CD14-positive monocyte (primary cell): ENCODE measurements at regions not wholly inside any gene's neighbourhood (a gene's known extent, or its start where the extent isn't known, plus 50 kb on each side); places are given as distances from the start of the nearest gene placed in this dataset.
A peak's percentile ranks its signal among the peaks of the same experiment; 100 is the strongest.

ENCODE experiments used
- DNase-seq, 3 donors: peaks; one replicate each; pipeline ENCODE4 v3.0.0-alpha.2; 2011 to 2022
- H2AFZ ChIP-seq: 2 replicates; pipeline ENCODE4 v1.6.0; 2012; ENCODE audit warnings: mild to moderate bottlenecking, low read depth, low read length, inconsistent platforms; ENCODE audit not compliant: insufficient read depth, poor library complexity, severe bottlenecking
- H3K27ac ChIP-seq, 2 donors: 1 replicate in 1 of 2; 2 replicates in 1 of 2; pipeline ENCODE4 v1.5.1; 2012 to 2013; ENCODE audit warnings: low read length in 2 of 2, control low read depth in 1 of 2, inconsistent platforms in 1 of 2, low read depth in 1 of 2, mild to moderate bottlenecking in 1 of 2
- H3K27me3 ChIP-seq, 2 donors: one replicate each; pipeline versions ENCODE4 v1.6.0 to v1.6.1; 2011 to 2013; ENCODE audit warnings: low read length in 2 of 2; ENCODE audit not compliant: control insufficient read depth in 2 of 2, insufficient read depth in 2 of 2
- H3K36me3 ChIP-seq, 2 donors: replicated peaks in 1 of 2; 1 replicate in 1 of 2; 2 replicates in 1 of 2; pipeline versions ENCODE4 v1.5.1 to v1.6.1; 2012 to 2013; ENCODE audit warnings: low read length in 2 of 2, control low read depth in 1 of 2, inconsistent platforms in 1 of 2, mild to moderate bottlenecking in 1 of 2; ENCODE audit not compliant: insufficient read depth in 2 of 2, control insufficient read depth in 1 of 2
- H3K4me1 ChIP-seq, 2 donors: 1 replicate in 1 of 2; 2 replicates in 1 of 2; pipeline versions ENCODE4 v1.5.1 to v1.6.1; 2012 to 2013; ENCODE audit warnings: low read length in 2 of 2, control low read depth in 1 of 2, inconsistent platforms in 1 of 2, mild to moderate bottlenecking in 1 of 2, moderate library complexity in 1 of 2; ENCODE audit not compliant: insufficient read depth in 2 of 2, control insufficient read depth in 1 of 2
- H3K4me2 ChIP-seq: replicated peaks from 2 replicates; pipeline ENCODE3; 2012; ENCODE audit warnings: low read length, moderate library complexity, mild to moderate bottlenecking; ENCODE audit not compliant: poor library complexity, severe bottlenecking; ENCODE audit errors: extremely low read depth
- H3K4me3 ChIP-seq, 3 experiments: fragments of 200-600 bp in 1 of 3; sonication (generic) in 1 of 3; replicated peaks in 1 of 3; 1 replicate in 2 of 3; 2 replicates in 1 of 3; pipeline ENCODE4 v1.5.1; 2011 to 2013; ENCODE audit warnings: low read length in 3 of 3, mild to moderate bottlenecking in 3 of 3, control low read depth in 2 of 3, low read depth in 2 of 3, inconsistent platforms in 1 of 3, moderate library complexity in 1 of 3
- H3K79me2 ChIP-seq: 2 replicates; pipeline ENCODE4 v1.6.0; 2012; ENCODE audit warnings: mild to moderate bottlenecking, control low read depth, inconsistent platforms, low read length, moderate library complexity; ENCODE audit not compliant: insufficient read depth
- H3K9ac ChIP-seq: 2 replicates; pipeline ENCODE4 v1.6.0; 2017; ENCODE audit warnings: low read length, mild to moderate bottlenecking; ENCODE audit not compliant: insufficient read depth, poor library complexity, severe bottlenecking
- H3K9me3 ChIP-seq, 2 donors: replicated peaks in 1 of 2; 1 replicate in 1 of 2; 2 replicates in 1 of 2; pipeline versions ENCODE4 v1.5.1 to v1.6.1; 2012 to 2013; ENCODE audit warnings: low read length in 2 of 2, control low read depth in 1 of 2; ENCODE audit not compliant: control insufficient read depth in 1 of 2, insufficient read depth in 1 of 2
- H4K20me1 ChIP-seq: 2 replicates; pipeline ENCODE4 v1.6.0; 2012; ENCODE audit warnings: mild to moderate bottlenecking, low read length, control low read depth, moderate library complexity; ENCODE audit not compliant: insufficient read depth
- H3K27ac Mint-ChIP-seq, 7 donors: one replicate each; pipeline ENCODE4 v1.8.0; 2020; ENCODE audit warnings: mild to moderate bottlenecking in 7 of 7, mixed read lengths in 7 of 7, moderate library complexity in 6 of 7, inconsistent platforms in 2 of 7
- H3K27me3 Mint-ChIP-seq, 3 donors: one replicate each; pipeline ENCODE4 v1.8.0; 2021 to 2022; ENCODE audit warnings: low read depth in 3 of 3, mild to moderate bottlenecking in 3 of 3, mixed read lengths in 3 of 3, moderate library complexity in 3 of 3, inconsistent platforms in 1 of 3
- H3K36me3 Mint-ChIP-seq, 2 donors: one replicate each; pipeline ENCODE4 v1.8.0; 2020; ENCODE audit warnings: mixed read lengths in 2 of 2, inconsistent platforms in 1 of 2, mild to moderate bottlenecking in 1 of 2
- H3K4me1 Mint-ChIP-seq: one replicate; pipeline ENCODE4 v1.8.0; 2020; ENCODE audit warnings: mild to moderate bottlenecking, mixed read lengths
- H3K4me3 Mint-ChIP-seq, 2 donors: one replicate each; pipeline ENCODE4 v1.8.0; 2020; ENCODE audit warnings: mild to moderate bottlenecking in 2 of 2, mixed read lengths in 2 of 2, moderate library complexity in 1 of 2
- H3K9me3 Mint-ChIP-seq, 7 donors: one replicate each; pipeline ENCODE4 v1.8.0; 2020 to 2022; ENCODE audit warnings: mixed read lengths in 7 of 7, mild to moderate bottlenecking in 6 of 7, moderate library complexity in 6 of 7, inconsistent platforms in 2 of 7
- WGBS: methylation state at CpG from one replicate; pipeline ENCODE4 v1.1.5; 2013; ENCODE audit warnings: missing lambda C conversion rate; ENCODE audit not compliant: insufficient coverage; 5-methylcytosine and 5-hydroxymethylcytosine counted together
- intact Hi-C, 2 donors: fragments of 100-400 bp; cut with micrococcal nuclease; formaldehyde crosslinking; loops; one replicate each; pipeline versions ENCODE4 v1.15.0 to v1.15.1; 2023
- TF ChIP-seq, protein P1 (sequence below): fragments of 200-600 bp; IDR thresholded peaks from one replicate; pipeline ENCODE4 v1.8.0; 2022; ENCODE audit warnings: antibody characterized with exemption, mild to moderate bottlenecking

DNA sequence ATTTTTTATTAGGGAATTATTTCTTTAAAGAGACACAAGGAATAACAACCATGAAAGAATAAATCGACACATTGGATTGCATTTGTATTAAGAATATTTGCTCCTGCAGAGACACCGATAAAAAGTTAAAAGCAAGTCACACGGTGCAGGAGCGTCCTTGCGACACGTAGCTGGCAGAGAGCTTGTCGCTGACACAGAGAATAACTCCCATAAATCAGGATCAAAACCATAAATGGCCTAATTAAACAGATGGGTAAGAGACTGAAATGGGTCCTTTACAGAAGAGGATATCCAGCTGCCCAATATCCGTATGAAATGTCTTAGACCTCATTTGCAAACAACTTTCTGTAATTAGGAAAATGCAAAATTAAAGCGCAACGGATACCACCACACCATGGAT lies 126.1 kb upstream of the SNTG2 start:
- Histone ChIP-seq H3K27me3 (no peaks in the 10 kb centered on the region), H2AFZ (no peak overlapping the region), H3K4me1 (peaks cover 5 to 12% of the 10 kb centered on the region in 2 donors), H3K79me2 (no peaks in the 10 kb centered on the region), H3K36me3 (no peaks in the 10 kb centered on the region), H3K4me2 (no peak overlapping the region), H3K4me3 (no peak overlapping the region), H4K20me1 (no peaks in the 10 kb centered on the region), H3K9ac (no peak overlapping the region), H3K27ac (no peak overlapping the region), H3K9me3 (peaks cover 5 to 12% of the 10 kb centered on the region in 2 donors)
- intact Hi-C loops, result no loop called here
- Mint-ChIP-seq H3K9me3 (peaks cover 2 to 23% (median 4%) of the 10 kb centered on the region in 7 donors), H3K36me3 (no peaks in the 10 kb centered on the region), H3K4me1 (peaks cover 3% of the 10 kb centered on the region), H3K4me3 (no peak overlapping the region), H3K27ac (peak overlapping the region in 1 of 7 donors; percentile 29), H3K27me3 (peaks cover 0 to 8% (median 5%) of the 10 kb centered on the region in 3 donors)
- no peak for DNase-seq
- WGBS, result 94% methylated on average over 2 of the region's 10 CpGs
- TF ChIP-seq, protein P1, sequence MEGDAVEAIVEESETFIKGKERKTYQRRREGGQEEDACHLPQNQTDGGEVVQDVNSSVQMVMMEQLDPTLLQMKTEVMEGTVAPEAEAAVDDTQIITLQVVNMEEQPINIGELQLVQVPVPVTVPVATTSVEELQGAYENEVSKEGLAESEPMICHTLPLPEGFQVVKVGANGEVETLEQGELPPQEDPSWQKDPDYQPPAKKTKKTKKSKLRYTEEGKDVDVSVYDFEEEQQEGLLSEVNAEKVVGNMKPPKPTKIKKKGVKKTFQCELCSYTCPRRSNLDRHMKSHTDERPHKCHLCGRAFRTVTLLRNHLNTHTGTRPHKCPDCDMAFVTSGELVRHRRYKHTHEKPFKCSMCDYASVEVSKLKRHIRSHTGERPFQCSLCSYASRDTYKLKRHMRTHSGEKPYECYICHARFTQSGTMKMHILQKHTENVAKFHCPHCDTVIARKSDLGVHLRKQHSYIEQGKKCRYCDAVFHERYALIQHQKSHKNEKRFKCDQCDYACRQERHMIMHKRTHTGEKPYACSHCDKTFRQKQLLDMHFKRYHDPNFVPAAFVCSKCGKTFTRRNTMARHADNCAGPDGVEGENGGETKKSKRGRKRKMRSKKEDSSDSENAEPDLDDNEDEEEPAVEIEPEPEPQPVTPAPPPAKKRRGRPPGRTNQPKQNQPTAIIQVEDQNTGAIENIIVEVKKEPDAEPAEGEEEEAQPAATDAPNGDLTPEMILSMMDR, result no peak

DNA sequence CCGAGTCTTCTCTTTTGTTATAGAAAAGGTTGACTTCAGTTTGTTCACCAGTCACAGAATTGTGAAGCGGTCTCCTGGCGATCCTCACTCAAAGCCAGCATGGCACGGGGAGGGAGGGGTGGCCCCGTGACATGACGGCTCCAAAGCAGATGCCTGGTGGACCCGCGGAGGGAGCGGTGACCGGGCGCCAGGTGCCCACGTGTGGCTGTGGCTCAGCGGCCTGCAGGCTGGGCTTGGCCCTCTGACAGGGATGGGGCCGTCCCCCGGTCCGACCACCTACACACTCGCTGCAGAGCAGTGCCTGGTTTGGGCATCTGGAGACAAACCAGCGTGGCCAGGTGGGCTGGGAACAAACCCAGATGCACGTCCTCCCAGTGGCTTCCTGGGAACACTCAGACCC lies 129.1 kb upstream of the SNTG2 start:
- Mint-ChIP-seq H3K36me3 (no peaks in the 10 kb centered on the region), H3K27ac (no peak overlapping the region), H3K4me3 (no peak overlapping the region), H3K27me3 (peaks cover 0 to 8% (median 3%) of the 10 kb centered on the region in 3 donors), H3K9me3 (peaks cover 0 to 25% (median 4%) of the 10 kb centered on the region in 7 donors), H3K4me1 (no peaks in the 10 kb centered on the region)
- no peaks in the 10 kb centered on the region for H3K79me2 ChIP-seq
- H3K4me2 ChIP-seq, result no peak overlapping the region
- no peaks in the 10 kb centered on the region for H3K4me1 ChIP-seq
- no peak overlapping the region for H3K9ac ChIP-seq
- DNase-seq, result no peak
- no peak overlapping the region for H3K27ac ChIP-seq
- H3K27me3 ChIP-seq, result no peaks in the 10 kb centered on the region
- no peaks in the 10 kb centered on the region for H4K20me1 ChIP-seq
- WGBS, result 88% methylated on average over 19 of the region's 19 CpGs
- intact Hi-C loops, result no loop called here
- no peak overlapping the region for H3K4me3 ChIP-seq
- H3K9me3 ChIP-seq, result peaks cover 5 to 12% of the 10 kb centered on the region in 2 donors
- TF ChIP-seq, protein P1, result no peak
- H2AFZ ChIP-seq, result no peak overlapping the region
- no peaks in the 10 kb centered on the region for H3K36me3 ChIP-seq
